ENCODE measurements at regions not wholly inside any gene's neighbourhood (a gene's known extent, or its start where the extent isn't known, plus 50 kb on each side); places are given as distances from the start of the nearest gene placed in this dataset.

DNA sequence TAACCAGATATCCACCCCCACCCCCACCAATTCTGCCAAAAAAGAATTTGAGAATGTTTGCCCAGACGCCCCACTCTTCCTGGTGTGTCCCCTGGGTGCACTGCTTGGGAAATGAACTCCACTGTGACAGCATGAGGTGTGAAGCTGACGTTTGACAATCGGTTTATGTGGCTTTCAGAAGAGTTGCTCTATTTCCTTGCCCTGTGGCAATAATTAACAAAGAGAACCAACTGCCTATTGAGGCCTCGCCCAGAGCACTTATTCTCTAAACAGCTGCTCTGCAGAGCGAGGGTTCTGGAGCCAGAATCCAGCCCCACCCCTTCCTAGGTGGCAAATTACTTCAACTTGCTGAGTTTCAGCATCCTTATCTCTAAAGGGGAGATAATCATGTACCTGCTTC is 115.8 kb upstream of the SIX3 start:
- DNase-seq: no peak

DNA sequence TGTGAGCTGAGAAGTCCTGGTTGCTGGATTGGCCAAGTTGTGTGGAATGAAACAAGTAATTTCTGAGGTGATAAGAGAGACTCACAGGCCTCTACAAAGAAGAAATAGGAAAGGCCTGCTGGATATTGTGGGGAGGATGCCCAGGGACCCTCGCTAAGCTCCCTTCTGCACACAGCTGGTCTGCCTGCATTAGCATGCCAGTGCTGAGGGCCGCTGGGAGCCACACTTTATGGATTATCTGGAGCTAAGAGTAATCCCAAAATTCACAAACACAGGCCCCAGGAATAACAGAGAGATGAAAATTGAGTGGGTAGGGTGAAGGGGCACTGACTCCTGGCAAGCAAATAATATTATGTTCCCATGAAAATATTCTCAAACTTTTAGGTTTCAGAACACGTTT is 114.9 kb upstream of the SIX3 start:
- no peak for DNase-seq

DNA sequence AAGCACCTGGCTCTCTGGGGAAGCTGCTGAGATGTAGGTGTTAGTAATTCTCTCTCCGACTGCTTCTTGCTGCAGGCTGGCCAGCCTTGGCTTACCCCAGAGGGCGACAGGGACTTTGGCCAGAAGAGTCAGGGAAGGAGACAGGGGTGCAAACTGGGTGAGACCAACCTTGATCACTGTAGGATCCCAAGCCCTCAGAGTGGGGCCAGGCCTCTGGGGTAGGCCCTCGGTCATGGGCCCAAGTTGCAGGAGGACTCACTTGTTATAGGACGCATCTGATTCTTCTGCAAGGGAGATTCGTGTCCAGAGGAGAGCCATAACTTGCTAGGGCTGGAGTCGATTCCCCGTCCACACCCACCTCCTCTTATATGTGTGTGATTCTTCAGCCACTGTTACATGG is 111.7 kb upstream of the SIX3 start:
- DNase-seq: no peak

DNA sequence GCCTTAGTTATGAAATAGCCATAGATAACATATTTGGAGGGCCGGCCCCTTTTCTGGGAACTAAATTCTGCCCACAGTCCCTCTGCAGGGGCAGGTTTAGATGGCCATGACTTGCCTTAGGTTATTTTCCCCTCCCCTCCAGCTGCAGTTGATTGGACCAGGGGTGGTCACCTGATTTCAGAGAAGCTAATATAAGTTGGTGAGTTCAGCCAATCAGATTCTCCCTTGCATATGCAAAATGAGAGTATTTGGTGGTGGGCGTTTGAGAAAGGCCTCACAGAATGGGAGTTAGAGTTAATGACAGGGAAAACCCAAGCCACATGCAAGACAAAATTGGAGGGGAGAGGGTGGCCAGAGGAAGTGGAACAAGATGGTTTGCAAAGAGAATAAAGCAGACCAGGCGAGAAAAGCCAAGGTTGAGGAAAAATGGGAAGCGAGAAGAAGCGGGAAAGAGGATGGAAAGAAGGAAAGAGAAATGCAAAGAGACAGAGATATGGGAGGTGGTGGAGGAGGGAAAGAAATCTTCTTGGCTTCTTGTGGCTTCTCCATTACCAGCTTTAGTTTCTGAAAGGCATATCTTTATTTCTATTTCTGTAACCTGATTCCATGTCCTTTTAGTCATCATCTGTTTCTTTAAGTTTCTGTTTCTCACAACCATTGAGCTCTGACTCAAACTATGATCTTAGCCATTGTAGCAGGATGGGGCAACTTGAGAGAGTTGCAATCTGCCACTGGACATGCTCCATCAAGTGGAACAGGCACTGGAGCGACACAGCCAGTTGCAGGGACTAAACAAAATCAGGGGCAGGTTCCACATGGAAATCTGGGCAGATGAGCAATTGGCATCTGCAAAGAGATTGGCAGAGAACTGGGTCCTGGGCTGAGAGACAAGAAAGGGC is 108.1 kb upstream of the SIX3 start:
- peak; percentile 34 for DNase-seq

DNA sequence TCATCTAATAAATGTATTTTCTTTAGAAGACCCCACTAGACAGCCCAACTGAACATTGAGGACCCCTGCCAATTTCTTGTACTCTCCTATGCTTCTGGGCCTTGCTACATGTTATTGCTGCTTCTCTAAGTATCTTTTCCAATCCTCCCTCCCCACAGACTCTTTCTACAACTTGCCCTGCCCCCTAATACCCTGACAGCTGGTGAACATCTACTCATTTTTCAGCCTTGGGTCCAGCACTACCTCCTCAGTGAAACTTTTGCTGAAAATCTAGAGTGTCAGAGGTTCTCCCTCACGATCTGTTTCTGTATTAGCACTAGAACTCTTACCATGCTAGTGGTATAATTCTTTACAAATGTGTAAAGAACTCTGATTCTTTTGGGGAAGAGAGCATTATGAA is 106.8 kb upstream of the SIX3 start:
- DNase-seq: no peak

DNA sequence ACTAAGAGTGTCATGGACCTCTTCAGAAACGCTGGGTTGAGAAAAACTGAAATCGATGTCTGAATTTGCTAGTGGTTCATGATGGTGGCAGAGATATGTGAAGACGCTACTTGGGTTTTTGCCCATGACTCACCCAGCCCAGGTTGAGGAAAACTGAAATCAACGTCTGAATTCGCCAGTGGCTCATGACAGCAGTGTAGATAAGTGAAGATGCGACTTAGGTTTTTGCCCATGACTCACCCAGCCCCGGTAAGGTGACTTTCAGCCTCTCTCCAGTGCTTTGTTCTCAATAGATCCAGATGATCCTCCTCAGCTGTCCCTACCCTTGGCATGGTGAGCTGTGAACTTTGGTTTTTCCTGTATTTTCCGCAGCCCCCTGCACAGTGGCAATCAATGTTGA is 105.3 kb upstream of the SIX3 start:
- no peak for DNase-seq

DNA sequence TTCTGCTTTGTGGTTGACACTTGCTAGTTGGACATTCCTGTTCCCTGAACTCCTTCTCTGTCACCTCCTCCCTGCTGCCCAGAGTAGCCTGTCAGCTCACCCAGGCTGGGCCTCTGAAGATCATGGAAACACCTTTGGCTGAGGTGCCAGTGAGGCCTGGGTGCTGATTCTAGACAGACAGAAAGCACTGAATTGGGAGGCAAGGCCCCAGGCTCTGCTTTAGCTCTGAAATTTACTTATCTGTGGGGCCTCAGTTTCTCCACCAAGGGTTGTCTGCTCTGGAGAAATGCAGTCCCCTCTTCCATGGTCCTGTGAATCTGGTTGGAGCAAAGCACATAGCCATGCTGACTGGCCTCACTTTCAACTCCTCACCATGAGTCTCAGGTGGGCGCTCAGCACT is 104.6 kb upstream of the SIX3 start:
- no peak for DNase-seq

DNA sequence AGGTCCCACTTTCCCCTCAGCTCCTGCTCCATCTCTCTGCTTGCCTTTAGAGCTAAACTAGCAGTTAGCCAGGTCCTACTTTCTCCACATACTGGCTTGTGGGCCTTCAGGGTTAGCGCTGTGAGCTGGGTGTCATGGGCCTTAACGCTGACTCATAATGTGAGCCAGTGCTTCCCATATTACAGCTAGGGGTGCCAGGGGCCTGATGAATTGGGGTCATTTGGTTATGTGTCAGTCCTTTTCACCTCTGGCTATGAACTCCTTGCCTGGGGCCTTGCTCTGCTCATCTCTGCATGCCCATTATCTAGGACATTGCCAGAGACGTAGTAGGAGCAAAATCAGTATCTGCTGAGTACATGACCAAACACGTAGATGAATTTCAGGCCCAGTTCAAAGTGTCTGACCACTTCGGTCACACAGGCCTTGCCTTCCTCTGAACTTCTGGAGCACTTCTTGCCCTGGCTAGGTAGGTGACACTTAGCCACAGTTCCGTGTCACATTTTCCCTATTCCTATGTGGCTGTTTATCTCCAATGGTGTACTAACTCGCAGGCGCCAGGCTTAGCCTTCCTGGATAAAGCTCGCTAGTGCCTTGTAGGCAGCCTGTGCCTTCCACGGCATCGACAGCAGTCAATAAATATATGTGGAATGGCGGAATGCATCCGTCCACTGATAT is 103.2 kb upstream of the SIX3 start:
- no peak for DNase-seq

DNA sequence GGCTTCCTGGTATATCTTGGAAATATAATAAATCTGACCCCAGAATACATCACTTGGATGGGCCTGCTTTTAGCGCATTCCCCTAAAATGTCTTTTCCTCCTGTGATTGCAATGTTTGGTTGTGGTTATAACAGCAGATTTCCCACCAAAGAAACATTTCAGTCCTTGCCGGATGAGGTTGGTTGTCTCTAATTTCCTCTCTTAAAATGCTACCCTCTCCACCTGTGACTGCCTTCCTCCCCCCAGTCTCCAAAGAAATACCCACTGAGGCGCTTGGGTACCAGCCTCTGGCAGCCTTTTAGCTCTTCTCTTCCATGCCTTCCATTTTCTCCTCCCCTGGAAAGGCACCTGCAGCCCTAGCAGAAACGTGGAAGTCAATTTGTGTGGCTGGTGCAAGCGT is 102.1 kb upstream of the SIX3 start:
- no peak for DNase-seq

DNA sequence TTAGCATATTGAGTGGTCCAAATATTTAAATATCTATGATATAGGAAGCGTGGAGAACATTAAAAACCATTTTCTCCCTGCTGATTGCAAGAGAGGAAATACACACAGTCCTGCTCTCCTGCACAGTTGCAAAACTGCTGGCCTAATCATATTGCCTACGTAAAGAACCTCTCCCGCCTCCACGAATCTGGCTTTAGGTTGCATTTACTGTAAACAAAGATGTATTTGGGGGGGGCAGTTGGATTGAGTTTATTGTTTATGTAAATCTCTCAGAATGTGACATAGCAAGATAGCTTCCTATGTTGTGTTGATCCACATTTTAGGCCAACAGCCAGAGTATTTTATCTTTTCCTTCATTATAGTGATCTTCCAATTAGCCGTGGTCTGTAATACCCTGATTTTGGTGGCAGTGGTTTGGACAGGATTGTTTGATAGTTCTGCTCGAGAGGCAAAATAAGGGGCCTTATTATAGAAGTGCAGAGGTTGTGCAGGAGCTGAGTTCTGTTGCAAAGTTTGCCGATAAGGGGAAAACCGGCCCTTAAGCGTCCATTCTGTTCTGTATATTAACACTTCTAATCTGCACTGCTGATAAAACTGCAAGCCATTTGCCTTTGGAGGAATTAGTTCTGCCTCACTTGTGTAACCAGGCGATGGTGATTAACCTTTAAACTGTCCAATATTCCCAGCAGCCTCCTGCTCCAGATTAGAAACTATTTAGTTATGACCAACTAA is 101.6 kb upstream of the SIX3 start:
- DNase-seq: no peak

DNA sequence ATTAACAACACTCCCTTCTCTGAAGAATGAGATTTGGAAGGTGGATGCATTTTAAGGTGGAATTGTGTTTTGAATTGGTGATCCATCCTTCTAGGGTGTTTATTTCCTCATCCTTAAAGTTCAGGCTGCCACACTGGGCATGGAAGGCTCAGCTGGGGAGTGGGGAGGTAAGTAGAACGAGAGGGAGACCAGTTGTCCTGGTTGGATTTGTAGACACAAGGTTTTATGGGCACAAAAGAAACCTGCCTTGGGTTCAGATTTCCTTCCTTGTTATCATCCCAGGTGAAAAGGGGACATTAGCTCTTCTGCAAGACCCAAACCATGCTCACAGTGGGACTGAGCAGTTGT is 101.0 kb upstream of the SIX3 start:
- DNase-seq: no peak

DNA sequence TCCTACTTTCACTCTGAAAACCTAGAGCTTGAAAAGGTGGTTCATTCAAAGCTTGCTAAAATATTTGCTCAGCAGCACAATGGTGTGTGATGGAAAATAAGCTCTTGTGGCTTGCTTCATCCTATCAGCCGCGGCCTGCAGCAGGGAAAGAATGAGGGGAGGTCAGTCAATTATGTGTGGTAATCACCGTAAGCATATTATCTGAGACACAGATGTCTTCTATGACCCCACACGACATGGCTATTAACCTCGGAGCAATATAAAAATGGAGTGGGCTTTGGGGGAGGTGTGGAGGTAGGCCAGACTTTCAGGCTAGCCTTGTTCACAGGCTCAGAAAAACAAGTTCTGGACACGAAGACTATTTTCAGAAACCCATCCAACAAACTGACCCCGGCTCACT is 98.4 kb upstream of the SIX3 start:
- DNase-seq: no peak

DNA sequence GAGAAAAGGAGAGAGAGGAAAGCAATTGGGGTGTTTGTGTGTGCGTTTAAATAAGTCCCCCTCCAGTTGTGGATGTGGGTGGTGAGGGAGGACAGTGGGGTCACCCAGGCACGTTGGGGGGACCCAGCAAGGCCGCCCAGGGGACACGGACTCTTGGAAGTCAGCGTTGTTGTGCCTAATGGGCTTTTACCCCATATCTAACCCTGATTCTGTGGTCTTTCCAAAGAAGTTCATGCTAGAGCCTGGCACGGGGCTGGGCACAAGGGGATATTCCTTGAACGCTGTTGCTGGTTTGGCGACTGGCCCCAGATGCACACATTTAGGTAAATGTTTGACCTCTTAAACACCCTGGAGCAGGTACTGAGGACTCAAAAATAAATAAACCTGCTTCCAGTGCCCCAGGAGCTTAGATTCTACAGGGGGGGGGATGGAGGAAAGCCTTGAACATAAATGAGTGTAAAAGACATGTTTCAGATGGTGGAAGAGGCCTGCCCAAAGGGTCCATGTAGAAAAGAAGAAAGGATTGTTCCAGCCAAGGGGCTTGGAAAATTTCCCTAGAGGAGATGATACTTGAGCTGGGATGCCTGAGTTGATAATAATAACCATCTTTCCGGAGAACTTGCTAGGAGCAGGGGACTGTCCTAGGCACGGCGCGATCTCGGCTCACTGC is 97.7 kb upstream of the SIX3 start:
- no peak for DNase-seq

DNA sequence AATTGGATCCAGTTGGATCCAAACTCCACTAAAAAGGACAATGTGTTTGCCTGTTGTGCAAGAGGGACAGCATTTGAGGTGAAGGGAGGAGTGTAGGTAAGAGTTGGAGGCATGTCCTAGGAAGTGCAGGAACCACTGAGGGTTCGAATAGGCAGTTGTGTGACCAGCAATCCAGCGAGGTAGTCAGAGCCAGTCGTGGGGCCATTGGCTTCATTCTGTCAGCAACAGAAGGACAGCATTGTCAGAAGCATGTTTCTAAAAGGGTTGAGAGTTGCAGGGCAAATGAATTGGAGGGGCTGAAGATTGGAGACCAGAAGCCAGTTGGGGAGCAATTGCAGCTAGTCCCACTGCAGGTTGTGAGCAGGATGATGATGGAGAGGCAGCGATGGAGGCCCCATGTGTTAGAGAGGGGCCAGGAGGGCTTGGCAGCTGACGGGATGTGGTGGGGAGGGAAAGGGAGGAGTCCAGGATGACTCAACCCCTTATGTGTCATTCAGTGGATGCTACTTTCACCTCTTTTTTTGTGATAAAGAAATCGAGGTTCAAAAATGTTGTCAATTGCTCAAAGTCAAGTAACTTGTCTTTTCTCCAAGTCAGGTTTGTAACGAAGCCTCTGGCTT is 96.7 kb upstream of the SIX3 start:
- no peak for DNase-seq

DNA sequence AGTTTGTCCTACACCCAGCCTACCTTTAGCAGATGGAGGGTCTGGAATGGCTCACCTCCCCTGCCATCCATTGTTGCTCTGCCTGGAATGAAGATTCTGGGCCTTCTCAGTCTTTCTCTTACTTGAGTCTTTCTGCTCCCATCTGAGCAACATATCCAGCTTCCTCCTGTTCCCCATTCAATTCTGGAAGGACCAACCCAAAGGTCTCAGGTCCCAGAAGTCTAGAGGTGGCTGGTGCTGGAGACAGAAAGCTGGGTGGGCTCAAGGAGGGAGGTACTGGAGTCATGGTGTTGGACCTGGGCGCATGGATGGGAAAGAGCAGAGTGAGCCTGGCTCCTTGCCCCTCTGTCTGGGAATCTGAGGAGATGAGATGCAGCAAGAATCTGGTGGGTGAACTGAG is 93.5 kb upstream of the SIX3 start:
- no peak for DNase-seq

DNA sequence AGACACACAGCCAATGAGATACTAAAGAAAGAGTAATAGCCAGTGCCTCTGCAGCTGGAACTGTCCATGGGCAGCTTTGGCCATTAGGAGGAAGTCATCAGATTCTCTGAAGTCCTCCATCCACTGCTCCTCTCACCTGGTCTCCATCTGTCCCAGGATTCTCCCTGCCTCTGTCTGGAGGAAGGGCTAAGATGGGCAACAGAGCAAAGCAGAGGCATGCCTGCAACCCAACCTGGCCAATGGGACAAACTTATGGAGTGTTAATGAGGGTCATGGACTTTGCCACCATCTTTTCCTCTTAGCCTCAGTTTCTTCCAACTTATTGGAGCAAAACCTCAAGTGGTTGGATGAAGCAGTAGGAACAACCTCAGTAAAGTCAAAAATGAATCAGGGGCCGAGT is 91.5 kb upstream of the SIX3 start:
- DNase-seq: no peak

DNA sequence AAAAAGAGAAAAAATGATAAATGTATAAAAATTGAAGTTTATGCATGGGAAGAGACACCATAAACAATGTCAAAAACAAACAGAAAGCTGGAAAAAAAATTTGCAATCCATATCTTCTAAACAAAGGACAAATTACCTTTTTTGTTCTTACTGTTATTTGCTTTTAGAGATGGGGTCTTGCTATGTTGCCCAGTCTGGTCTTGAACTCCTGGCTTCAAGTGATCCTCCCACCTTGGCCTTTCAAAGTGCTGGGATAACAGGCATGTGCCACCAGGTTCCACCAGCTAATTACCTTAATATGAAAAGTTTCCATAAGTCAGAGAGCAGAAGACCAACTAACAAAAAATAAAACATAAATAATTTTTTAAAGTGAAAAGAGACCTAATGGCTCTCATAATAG is 90.0 kb upstream of the SIX3 start:
- DNase-seq: no peak

DNA sequence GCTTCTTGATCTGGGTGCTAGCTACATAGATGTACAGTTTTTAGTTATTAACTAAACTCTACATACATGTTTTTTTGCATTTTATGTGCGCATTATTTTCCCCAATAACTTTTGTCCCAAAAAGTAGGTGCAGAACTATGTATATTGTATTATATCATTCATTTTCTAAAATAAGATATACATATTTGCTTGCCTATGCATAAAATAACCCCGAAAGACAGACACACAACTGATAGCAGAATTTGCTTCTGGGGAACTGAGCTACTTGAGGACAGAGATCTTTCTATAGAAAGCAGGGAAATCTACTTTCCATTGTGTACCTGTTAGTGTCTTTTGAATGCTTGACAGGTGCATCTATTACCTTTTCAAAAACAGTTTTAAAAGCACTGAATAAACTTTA is 88.9 kb upstream of the SIX3 start:
- no peak for DNase-seq

DNA sequence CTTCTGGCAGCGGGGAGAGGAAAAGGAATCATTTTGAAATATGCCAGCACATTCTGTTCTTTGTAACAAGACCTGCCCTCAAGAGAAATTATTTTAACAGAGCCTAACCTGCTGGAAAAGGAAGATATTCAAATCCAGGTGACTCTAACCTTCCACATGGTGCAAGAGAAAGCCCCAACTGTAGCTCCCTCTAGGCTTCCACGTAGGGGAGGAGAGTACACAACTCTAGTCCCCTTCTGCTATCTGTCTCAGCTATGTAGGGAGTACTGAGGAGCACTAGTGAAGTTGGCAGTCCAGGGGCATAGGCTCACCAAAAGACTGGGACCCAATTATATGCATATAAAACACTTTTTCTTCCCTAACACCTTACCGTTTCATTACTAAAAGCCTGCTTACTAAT is 82.2 kb upstream of the SIX3 start:
- no peak for DNase-seq

DNA sequence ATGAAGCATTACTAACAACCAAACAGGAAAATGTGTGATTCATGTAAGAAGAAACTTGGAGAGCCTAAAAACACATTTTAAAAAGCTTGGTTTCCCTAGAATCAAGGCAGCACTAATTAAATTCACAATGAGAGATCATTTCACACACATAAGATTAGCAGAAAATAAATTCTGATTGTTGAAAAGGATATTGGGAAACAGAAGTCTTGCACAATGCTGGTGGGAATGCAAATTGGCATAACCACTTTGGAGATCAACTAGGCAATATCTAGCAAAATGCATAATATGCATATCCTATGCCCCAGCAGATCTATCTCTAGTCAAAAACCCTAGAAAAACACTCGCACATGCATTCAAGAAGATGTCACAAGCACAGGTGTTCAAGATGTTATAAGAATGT is 75.3 kb upstream of the SIX3 start:
- DNase-seq: no peak

DNA sequence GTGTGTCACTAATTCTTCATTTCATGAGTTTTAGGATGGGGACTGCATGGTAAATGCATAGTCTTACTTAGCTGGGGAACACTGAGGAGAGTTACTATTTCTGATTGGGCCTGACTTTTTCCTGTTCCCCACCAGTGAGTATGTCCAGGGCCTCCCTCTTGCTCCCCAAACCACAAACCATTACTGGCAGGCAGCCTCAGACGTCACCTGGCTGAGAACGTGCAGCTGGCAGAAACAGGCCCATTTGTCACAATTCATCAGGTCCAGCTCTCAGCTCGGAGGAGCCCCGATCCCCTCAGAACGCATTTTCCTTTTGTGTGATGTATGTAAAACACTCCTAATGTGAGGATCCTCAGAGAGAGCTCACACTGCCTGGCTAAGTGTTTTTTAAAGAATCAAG is 71.7 kb upstream of the SIX3 start:
- DNase-seq: no peak

DNA sequence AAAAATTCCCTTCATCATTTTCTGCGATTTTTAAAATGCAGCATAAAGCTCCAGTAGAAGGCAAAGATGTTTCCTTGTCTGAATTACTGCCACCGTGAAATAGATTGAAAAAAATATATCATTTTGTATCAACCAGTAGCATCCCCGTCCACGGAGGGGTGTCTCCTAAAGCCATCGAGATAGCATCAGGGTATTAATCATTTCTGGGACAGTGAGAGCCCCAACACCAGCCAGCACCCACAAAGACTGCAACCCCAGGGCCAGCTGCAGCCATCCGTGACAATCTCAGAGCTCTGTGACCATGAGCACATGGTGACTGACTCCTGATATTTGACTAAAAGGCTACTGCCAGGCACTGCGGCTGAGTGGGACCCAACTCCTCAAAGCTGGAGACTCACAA is 64.1 kb upstream of the SIX3 start:
- DNase-seq: no peak

Measured in suppressor macrophage treated with lipopolysaccharide for 4 hours (primary cell).